H4 (cell line): ENCODE measurements at regions not wholly inside any gene's neighbourhood (a gene's known extent, or its start where the extent isn't known, plus 50 kb on each side); places are given as distances from the start of the nearest gene placed in this dataset.

Experiments
- DNase-seq: peaks from one replicate; pipeline ENCODE4 v3.0.0-alpha.2; 2015; ENCODE audit warnings: low spot score

DNA sequence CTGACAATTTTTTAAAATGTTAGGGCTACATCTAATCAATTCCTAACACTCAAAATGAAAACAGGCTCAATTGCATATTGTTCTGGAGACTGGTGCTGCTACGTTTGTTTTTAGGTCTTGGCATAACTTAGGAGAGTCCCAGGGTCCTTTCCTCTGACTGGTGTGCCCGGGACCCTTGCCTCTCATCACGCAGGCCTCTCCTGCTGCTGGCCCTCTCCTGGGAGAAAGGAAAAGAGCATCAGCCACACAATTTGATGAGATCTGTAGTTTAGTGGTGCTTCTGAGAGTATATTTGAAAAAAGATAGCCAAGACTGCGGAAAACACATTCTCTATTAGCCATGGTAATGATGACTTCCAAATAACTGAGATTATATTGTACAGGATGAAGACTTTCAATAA lies 380.0 kb downstream of the KLF12 start:
- DNase-seq, result no peak

- DNase-seq, result no peak
Measured at GRCh38 chr13:73751290-73751689, 382.9 kb downstream of the KLF12 start.

- no peak for DNase-seq
Measured at GRCh38 chr13:73748404-73748803, 385.8 kb downstream of the KLF12 start.

DNA sequence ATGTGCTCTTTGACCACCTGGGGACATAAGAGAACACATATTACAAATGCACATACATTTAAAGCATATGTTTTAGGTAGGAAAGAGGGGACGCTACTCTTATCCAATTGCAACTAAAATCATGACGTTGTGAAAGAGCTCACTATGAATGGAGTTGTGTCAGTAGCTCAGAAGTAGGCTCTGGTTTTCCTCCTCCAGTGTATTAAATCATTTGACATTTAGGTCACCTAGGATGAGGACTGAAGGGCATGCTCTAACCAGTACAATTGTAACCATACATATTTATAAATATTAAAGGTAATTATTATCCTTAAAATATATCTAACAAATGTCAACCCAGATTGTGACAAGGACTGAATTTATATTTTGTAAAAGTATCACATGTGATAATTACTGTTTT lies 389.0 kb downstream of the KLF12 start:
- DNase-seq, result no peak

GRCh38 chr13:73742982-73743381 lies 391.2 kb downstream of the KLF12 start:
- DNase-seq, result no peak

DNA sequence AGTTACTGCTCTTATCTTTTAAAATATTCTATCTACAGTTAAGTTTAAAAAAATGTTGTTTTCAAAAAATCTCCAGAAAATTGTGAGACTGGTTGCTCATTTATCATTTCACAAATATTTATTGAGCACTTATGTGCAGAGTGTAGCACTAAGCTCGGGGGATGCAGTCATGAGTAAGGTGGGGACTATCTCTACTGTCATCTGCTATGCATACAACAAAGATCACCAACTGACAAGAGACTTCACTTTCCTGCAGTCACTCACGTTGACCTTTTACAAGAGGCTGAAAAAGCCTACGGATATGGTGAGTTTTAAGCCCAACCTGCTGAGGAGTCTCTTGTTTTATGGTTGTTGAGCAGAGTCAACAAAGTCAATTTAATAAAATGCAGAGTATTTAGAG lies 392.5 kb downstream of the KLF12 start:
- no peak for DNase-seq

DNA sequence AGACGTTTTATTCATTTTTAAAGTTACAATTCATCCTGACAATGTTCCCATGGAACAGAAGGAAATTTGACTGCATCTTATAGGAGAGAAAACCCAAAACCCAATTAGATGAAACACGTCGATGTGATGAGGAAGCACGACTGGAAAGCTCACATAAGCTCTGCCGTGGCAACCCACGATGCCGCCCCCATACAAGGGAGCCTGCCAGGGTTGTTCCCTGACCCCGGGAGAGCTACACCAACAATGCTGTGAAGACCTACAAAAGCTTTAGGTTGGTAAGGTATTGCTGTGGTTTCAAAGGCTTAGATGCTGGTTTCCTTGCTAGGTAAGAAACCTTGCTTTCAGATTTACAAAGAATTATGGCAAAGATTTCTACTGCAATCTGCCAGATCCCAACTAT lies 393.1 kb downstream of the KLF12 start:
- no peak for DNase-seq

GRCh38 chr13:73740666-73741065 lies 393.5 kb downstream of the KLF12 start:
- no peak for DNase-seq

DNA sequence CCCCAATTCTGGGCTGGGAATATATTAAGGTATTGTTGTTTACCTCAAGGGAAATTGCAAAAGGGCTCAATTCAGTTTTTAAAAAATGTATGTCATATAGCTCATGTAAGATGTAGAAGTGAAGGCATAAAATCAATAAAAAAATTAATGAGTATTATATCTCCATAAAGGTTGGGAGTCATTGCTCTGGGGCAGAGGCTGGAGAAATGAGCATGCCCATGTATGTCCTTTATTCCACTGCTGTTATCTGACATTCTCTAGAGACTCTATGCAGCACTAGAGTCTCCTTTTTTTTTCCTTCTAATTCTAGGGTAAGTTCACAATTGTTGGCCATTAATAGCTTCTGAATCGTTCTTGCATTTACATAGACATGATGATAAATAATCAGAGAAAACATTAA lies 394.8 kb downstream of the KLF12 start:
- no peak for DNase-seq

GRCh38 chr13:73738626-73739025 lies 395.6 kb downstream of the KLF12 start:
- DNase-seq, result no peak

DNA sequence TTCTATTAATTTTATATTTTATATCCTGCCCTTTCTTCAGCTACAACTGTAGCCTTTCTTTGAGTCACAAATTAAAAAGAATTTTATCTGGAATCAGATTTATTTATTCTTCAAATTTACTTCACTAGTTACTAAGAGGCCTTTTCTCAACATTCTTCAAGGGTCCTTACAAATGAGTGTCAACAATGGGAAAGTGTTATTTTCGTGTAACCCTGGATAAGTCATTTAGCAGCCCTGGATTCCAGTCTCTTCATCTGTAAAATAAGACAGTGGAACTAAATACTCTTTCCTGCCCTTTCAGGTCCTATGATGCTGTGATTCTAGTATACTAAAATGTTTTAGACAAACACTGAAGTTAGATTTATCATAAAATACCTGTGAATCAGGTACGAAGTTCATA lies 397.0 kb downstream of the KLF12 start:
- no peak for DNase-seq

DNA sequence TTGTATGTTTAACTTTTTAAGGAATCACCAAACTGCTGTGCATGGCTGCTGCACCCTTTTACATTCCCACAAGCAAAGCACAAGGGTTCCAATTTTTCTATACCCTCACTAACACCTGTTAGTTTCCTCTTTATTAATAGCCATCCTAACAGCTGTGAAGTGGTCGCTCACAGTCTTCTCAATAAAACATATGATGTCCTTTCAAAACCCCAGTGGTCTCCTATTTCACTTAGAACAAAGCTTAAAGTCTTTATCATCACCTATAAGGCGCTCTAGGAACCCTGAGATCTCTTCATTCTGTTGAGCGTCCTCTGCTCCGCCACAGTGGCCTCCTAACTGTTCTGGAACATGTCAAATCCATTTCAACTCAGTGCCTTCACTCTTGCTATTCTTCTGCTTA lies 400.5 kb downstream of the KLF12 start:
- DNase-seq, result no peak

DNA sequence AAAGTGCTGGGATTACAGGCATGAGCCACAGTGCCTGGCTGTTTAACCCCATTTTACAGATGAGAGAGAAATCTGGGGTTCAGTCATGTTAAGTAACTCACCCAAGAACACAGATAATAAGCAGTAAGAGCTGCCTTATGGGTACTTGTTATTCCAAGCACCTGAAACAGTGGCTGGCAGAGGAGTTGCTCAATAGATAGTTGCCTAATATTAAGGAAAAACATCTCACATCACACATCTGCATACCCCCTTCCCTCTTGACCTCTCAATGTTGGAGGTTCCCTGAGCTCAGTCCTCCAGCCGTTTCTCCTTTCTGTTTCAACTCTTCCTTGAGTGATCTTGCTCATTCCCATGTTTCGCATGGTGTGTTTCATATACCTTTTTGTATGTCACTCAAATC lies 401.9 kb downstream of the KLF12 start:
- no peak for DNase-seq

- no peak for DNase-seq
Measured at GRCh38 chr13:73731564-73731963, 402.6 kb downstream of the KLF12 start.

- DNase-seq, result no peak
Measured at GRCh38 chr13:73730014-73730413, 404.2 kb downstream of the KLF12 start.

DNA sequence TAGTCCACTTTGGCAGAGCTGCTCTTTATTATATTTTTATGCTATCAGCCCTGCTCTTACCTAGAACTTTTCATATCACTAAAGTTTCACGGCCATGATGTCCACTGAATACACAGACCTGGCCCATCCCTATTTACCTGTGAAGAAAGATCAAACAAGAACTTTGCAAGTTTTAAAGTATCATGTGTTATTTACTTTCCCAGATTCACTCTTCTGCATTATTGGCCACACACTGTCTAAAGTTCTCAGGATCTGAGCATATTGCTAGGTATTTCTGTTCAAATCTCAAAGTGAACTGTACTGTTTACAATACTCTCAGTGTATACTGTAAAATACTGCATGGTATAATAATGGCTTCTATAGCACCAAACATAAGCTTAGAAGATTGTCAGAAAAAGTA lies 405.2 kb downstream of the KLF12 start:
- DNase-seq, result no peak

GRCh38 chr13:73722120-73722519 lies 412.1 kb downstream of the KLF12 start:
- peak; percentile 9 for DNase-seq

- no peak for DNase-seq
Measured at GRCh38 chr13:73721571-73721970, 412.6 kb downstream of the KLF12 start.

DNA sequence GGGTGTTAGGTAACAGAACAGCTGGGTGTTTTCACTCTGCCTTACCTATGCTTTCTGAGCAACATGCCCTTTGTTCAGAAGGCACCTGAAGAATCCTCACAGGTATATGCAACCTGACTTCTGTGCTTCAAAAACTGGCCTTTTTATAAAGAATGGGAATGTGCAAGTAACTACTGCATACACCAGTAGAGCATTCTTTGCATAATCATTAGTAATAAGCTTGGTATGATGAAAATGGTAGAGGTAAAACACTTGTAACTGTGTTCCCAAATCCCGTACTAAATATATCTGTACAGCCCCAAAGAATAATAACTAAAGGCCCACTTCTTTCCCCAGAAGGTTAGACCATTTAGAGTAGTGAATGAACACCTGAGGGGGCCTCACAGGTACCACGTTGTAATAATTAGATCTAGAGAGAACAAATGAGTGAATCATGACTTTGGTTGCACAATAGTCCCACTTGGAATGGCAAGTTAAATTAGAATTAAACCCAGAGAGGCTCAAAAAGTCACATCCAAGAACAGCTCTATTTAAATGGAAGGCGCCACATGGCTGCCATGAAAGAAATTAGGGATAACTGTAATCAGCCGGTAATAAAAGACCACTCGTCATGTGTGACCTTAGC lies 413.9 kb downstream of the KLF12 start:
- DNase-seq, result no peak

DNA sequence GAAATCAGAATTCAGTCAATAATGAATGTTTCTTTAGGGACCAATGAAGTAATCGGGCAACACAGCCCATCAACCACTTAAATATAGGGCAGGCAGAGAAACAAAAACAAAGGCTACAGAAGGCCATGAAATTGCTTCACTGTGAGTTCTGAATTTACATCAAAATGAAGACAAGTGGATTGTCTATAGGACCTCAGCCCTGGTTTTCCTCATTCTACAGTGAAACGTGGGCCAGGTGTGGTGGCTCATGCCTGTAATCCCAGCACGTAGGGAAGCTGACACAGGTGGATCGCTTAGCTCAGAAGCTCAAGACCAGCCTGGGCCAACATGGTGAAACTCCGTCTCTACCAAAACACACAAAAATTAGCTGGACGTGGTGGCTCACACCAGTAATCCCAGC lies 416.0 kb downstream of the KLF12 start:
- no peak for DNase-seq

- DNase-seq, result peak; percentile 11
Measured at GRCh38 chr13:73717632-73718031, 416.6 kb downstream of the KLF12 start.

DNA sequence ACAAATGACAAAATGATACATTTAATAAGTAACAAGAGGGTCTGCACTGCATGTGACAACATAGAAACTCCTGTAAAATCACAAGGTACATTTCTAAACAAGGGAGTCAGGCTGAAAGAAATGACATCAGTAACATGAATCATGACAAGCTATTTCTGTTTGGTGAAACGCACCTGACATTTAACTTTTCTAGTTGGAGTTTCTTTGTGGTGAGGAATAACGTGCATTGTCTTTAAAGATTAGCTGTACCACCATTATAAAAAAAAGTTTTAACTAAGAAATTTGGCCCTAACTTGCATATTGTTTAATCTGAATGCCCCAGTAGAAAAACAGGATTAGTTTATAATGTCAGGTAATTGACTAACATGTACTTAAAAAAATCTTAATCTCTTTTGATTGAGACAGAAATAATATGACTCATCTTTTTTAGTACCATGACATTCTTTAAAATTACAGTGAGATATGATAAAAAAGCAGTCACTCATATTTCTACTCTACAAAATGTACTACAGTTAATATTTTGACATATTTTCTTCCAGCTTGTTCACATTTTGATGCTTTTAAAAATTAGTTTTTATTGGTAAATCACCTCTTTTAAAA lies 418.2 kb downstream of the KLF12 start:
- no peak for DNase-seq

- DNase-seq, result no peak
Measured at GRCh38 chr13:73715114-73715910, 418.9 kb downstream of the KLF12 start.
